GM18909 (cell line): ENCODE measurements at regions not wholly inside any gene's neighbourhood (a gene's known extent, or its start where the extent isn't known, plus 50 kb on each side); places are given as distances from the start of the nearest gene placed in this dataset.

Source experiments
- ATAC-seq: cut with Tn5 transposase; IDR thresholded peaks from one replicate; pipeline ENCODE4 v1.9.1; 2021; ENCODE audit warnings: mild to moderate bottlenecking; ENCODE audit not compliant: unreplicated experiment, poor library complexity

GRCh38 chr6:90872981-90873380, 286.1 kb upstream of the MAP3K7 start:
- no peak for ATAC-seq

GRCh38 chr6:90870561-90870960, 283.7 kb upstream of the MAP3K7 start:
- ATAC-seq = no peak

- no peak for ATAC-seq
Observed at GRCh38 chr6:90868656-90869055, 281.8 kb upstream of the MAP3K7 start.

DNA sequence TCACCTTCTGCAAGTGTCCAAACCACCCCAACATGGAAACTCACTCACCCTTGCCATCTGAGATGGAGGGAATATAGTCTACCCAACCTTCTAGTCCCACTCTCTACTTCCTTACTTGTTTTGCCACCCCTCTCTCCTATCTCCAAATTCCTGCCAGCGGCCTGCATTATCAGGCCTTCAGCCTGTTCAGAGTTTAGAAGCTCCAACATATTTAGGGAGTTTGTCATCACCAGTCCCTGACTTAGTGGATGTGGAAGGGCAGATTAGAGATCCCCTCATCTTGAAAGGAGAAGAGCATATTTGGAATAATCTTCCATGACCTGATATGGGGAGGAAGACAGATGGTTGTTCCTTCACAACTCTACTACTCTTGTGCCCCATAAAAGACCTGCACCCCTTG, 281.4 kb upstream of the MAP3K7 start:
- ATAC-seq = no peak

- ATAC-seq = no peak
Observed at GRCh38 chr6:90865513-90865912, 278.6 kb upstream of the MAP3K7 start.

DNA sequence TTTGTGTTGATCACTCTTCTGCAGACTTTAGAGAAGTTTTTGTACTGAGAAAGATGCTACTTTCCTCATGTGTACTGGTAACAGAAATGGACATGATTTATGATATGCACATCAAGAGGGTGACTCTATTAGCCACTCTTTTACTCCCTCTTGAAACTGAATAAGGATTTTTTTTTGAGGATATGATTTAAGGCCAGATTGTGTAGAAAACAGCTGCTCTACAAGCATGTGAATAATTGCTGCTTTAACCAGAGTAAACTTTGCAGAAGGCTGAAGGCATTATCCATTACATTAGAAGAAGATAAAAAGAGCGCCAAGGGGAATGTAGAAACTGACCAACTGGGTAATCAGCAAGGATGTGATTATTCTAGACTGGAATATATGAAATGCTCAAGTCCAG, 276.2 kb upstream of the MAP3K7 start:
- no peak for ATAC-seq

- ATAC-seq = no peak
Observed at GRCh38 chr6:90860822-90861601, 274.1 kb upstream of the MAP3K7 start.

GRCh38 chr6:90859612-90860011, 272.7 kb upstream of the MAP3K7 start:
- no peak for ATAC-seq

GRCh38 chr6:90859056-90859455, 272.2 kb upstream of the MAP3K7 start:
- no peak for ATAC-seq

DNA sequence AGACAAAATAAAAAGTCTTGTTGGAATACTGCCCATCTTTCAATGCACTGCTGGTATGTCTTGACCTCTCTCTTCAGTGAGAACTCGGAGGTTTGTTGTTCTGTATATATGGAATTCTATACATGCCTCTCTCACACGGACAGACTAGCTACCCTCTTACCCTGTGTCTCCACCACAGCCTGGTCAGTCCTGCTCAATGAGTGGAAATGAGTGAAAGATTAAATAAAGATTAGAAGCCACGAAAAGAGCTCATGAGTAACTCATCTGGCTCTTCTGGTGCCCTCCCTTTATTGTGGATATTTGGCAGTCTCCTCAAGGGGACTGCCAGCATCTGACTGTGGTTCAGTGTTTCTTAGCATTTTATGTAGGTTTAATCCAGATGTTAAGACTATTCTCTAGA, 262.8 kb upstream of the MAP3K7 start:
- no peak for ATAC-seq

- ATAC-seq = no peak
Observed at GRCh38 chr6:90846824-90847223, 260.0 kb upstream of the MAP3K7 start.

DNA sequence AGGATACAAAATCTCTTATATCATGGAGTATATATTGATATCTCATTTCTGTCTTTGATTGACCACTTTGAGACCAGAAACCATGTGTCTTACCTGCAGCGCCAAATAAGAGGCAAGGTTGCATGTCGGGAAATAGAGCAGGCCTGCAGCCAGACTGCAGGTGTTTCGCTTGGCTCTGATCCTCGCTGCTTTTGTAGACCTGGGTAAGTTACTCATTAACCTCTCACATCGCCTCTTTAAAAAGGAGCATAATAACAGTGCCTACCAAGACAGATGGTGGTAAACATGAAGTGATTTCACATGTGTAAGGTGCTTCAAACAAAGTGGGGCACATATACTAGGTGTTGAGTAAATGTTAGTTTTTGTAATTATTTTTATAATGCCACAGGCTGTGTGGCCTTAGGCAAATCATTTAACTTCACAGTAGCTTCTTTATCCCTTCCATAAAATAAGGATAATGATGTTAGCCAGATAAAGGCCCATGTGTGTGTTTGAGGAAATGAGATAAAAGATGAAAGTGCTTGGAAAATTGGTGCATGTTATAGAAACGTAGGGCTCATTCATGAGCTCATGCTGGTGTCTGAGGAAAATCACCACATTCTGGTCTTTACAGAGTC, 248.8 kb upstream of the MAP3K7 start:
- ATAC-seq = no peak

DNA sequence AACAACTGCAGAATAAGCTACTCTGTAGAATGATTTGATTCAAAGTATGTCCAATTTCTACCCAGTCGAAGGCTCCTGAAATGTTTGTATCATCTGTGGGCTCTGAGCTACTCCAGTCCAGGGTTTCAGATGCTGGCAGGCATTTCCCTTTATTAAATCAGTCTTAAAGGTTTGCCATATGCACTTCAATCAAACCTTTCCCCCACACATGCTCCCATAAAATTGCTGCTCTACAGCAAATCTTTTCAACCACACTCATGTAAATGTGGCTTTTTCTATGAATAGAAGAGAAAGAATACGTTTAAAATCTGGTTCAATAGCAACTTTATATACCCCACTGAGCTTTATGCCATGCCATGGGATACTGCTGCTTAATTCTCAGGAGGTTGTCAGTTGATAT, 242.4 kb upstream of the MAP3K7 start:
- no peak for ATAC-seq

DNA sequence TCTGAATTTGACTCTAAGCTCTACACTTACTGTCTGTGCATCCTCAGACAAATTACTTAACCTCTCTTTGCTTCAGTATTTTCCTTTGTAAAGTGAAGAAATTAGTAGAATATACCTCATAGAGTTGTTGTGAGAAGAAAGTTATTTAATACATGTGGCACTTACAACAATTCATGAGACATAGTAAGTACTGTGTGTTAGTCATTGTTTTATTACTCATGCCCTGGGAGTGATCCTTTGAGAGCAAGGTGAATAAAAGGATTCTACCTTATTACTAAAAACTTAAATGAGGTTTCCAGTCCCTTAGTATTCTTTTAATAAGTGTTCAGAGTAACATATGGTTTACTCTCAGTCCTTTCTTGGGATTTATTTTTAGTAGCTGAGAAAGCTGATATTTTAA, 233.6 kb upstream of the MAP3K7 start:
- ATAC-seq = no peak

DNA sequence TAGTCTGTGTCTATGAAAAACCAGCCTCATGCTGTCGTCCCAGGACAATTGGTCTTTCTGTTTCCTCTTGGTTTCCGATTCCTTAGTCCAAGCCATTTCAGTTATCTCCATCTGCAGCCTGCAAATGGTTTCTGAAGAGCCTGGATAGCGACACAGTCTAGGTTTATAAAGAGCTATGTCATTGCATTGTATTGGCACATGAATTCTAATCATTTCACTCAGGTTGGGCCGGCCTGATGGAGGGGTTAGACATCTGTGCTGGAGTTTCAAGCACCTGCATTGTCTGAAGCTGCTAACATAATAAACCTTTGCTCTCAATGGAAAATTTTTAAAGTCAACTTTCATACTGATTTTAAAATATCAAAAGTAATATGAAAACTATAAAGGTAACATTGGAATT, 232.6 kb upstream of the MAP3K7 start:
- no peak for ATAC-seq

GRCh38 chr6:90818163-90818562, 231.3 kb upstream of the MAP3K7 start:
- no peak for ATAC-seq

DNA sequence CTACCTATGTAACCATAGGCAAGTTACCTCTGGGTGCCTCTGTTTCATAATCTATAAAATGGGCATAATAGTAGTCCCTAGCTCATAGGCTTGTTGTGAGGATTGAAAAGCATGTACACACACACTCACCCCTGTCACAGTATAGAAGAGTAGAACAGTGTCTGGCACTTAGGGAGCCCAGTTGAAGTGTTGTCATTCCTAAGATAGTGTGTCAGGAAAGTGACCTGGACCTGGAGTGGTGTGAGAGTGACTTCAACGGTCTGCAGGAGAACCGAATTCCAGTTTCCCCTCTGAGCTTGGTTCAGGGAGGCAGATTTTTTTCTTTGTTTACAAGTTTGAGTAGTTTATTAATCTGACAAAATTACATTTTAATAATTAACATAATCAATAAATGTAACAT, 229.9 kb upstream of the MAP3K7 start:
- no peak for ATAC-seq

- no peak for ATAC-seq
Observed at GRCh38 chr6:90811596-90812226, 224.8 kb upstream of the MAP3K7 start.

DNA sequence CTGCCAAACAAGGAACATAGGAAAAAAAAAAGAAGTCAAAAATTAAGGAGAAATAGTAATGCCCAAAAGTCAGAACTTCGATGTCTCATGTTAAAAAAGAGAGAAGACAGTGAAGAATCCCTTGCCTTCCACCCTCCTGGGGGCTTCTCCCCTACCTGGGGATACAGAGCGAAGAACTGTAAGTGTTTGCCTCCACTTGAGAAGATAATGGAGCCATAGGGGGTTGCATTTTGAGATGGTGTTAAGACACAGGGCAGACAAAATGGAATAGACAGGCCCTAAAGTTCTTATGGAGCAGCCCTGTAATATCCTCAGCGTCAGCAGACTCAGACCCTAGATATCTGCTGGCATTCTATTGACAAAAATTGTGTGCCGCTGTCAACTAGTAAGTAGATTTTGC, 222.2 kb upstream of the MAP3K7 start:
- ATAC-seq = no peak

DNA sequence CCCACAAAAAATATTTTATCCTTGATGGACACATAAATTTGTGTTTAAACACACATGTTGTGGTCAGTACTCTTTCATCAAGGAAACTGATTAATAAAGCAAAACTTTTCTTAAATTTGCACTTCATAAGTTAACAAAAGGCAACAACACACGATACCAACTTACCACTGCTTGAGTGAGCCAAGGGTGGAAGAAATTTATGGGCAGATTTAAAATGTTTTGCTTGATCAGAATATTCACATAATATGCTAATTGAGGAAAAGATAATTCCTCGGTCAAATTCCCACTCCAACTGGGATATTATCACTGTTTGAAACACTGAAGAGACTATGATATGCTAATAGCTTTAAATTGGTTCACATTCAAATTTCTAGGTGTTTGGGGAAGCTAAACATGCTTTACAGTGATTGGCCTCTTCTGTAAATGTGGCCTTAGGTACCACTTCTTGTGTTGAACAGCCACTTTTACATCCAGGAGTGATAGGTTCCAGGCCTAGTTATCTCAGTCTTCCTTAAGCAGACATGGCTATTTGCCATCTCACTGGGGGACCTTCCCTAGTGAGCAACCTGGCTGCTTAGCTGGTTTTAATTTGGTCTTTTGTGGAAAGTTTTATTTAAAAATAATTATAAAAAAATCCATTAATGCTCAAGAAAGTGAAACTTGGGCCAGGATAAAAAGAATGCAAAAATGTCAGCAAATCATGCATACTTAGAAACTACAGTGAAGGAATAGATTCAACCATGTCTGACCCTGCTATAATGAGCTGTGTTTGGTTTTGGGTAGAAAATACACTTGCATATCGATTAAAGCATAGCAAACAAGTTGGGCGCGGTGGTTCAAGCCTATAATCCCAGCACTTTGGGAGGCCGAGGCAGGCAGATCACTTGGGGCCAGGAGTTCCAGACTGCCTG, 221.2 kb upstream of the MAP3K7 start:
- ATAC-seq = no peak
